CD14-positive monocyte (primary cell): ENCODE measurements at regions not wholly inside any gene's neighbourhood (a gene's known extent, or its start where the extent isn't known, plus 50 kb on each side); places are given as distances from the start of the nearest gene placed in this dataset.

ENCODE experiments used
- DNase-seq, 3 donors: peaks; one replicate each; pipeline ENCODE4 v3.0.0-alpha.2; 2011 to 2022
- H2AFZ ChIP-seq: 2 replicates; pipeline ENCODE4 v1.6.0; 2012; ENCODE audit warnings: mild to moderate bottlenecking, low read depth, low read length, inconsistent platforms; ENCODE audit not compliant: insufficient read depth, poor library complexity, severe bottlenecking
- H3K27ac ChIP-seq, 2 donors: 1 replicate in 1 of 2; 2 replicates in 1 of 2; pipeline ENCODE4 v1.5.1; 2012 to 2013; ENCODE audit warnings: low read length in 2 of 2, control low read depth in 1 of 2, inconsistent platforms in 1 of 2, low read depth in 1 of 2, mild to moderate bottlenecking in 1 of 2
- H3K27me3 ChIP-seq, 2 donors: one replicate each; pipeline versions ENCODE4 v1.6.0 to v1.6.1; 2011 to 2013; ENCODE audit warnings: low read length in 2 of 2; ENCODE audit not compliant: control insufficient read depth in 2 of 2, insufficient read depth in 2 of 2
- H3K36me3 ChIP-seq, 2 donors: replicated peaks in 1 of 2; 1 replicate in 1 of 2; 2 replicates in 1 of 2; pipeline versions ENCODE4 v1.5.1 to v1.6.1; 2012 to 2013; ENCODE audit warnings: low read length in 2 of 2, control low read depth in 1 of 2, inconsistent platforms in 1 of 2, mild to moderate bottlenecking in 1 of 2; ENCODE audit not compliant: insufficient read depth in 2 of 2, control insufficient read depth in 1 of 2
- H3K4me1 ChIP-seq, 2 donors: 1 replicate in 1 of 2; 2 replicates in 1 of 2; pipeline versions ENCODE4 v1.5.1 to v1.6.1; 2012 to 2013; ENCODE audit warnings: low read length in 2 of 2, control low read depth in 1 of 2, inconsistent platforms in 1 of 2, mild to moderate bottlenecking in 1 of 2, moderate library complexity in 1 of 2; ENCODE audit not compliant: insufficient read depth in 2 of 2, control insufficient read depth in 1 of 2
- H3K4me2 ChIP-seq: replicated peaks from 2 replicates; pipeline ENCODE3; 2012; ENCODE audit warnings: low read length, moderate library complexity, mild to moderate bottlenecking; ENCODE audit not compliant: poor library complexity, severe bottlenecking; ENCODE audit errors: extremely low read depth
- H3K4me3 ChIP-seq, 3 experiments: fragments of 200-600 bp in 1 of 3; sonication (generic) in 1 of 3; replicated peaks in 1 of 3; 1 replicate in 2 of 3; 2 replicates in 1 of 3; pipeline ENCODE4 v1.5.1; 2011 to 2013; ENCODE audit warnings: low read length in 3 of 3, mild to moderate bottlenecking in 3 of 3, control low read depth in 2 of 3, low read depth in 2 of 3, inconsistent platforms in 1 of 3, moderate library complexity in 1 of 3
- H3K79me2 ChIP-seq: 2 replicates; pipeline ENCODE4 v1.6.0; 2012; ENCODE audit warnings: mild to moderate bottlenecking, control low read depth, inconsistent platforms, low read length, moderate library complexity; ENCODE audit not compliant: insufficient read depth
- H3K9ac ChIP-seq: 2 replicates; pipeline ENCODE4 v1.6.0; 2017; ENCODE audit warnings: low read length, mild to moderate bottlenecking; ENCODE audit not compliant: insufficient read depth, poor library complexity, severe bottlenecking
- H3K9me3 ChIP-seq, 2 donors: replicated peaks in 1 of 2; 1 replicate in 1 of 2; 2 replicates in 1 of 2; pipeline versions ENCODE4 v1.5.1 to v1.6.1; 2012 to 2013; ENCODE audit warnings: low read length in 2 of 2, control low read depth in 1 of 2; ENCODE audit not compliant: control insufficient read depth in 1 of 2, insufficient read depth in 1 of 2
- H4K20me1 ChIP-seq: 2 replicates; pipeline ENCODE4 v1.6.0; 2012; ENCODE audit warnings: mild to moderate bottlenecking, low read length, control low read depth, moderate library complexity; ENCODE audit not compliant: insufficient read depth
- H3K27ac Mint-ChIP-seq, 7 donors: one replicate each; pipeline ENCODE4 v1.8.0; 2020; ENCODE audit warnings: mild to moderate bottlenecking in 7 of 7, mixed read lengths in 7 of 7, moderate library complexity in 6 of 7, inconsistent platforms in 2 of 7
- H3K27me3 Mint-ChIP-seq, 3 donors: one replicate each; pipeline ENCODE4 v1.8.0; 2021 to 2022; ENCODE audit warnings: low read depth in 3 of 3, mild to moderate bottlenecking in 3 of 3, mixed read lengths in 3 of 3, moderate library complexity in 3 of 3, inconsistent platforms in 1 of 3
- H3K36me3 Mint-ChIP-seq, 2 donors: one replicate each; pipeline ENCODE4 v1.8.0; 2020; ENCODE audit warnings: mixed read lengths in 2 of 2, inconsistent platforms in 1 of 2, mild to moderate bottlenecking in 1 of 2
- H3K4me1 Mint-ChIP-seq: one replicate; pipeline ENCODE4 v1.8.0; 2020; ENCODE audit warnings: mild to moderate bottlenecking, mixed read lengths
- H3K4me3 Mint-ChIP-seq, 2 donors: one replicate each; pipeline ENCODE4 v1.8.0; 2020; ENCODE audit warnings: mild to moderate bottlenecking in 2 of 2, mixed read lengths in 2 of 2, moderate library complexity in 1 of 2
- H3K9me3 Mint-ChIP-seq, 7 donors: one replicate each; pipeline ENCODE4 v1.8.0; 2020 to 2022; ENCODE audit warnings: mixed read lengths in 7 of 7, mild to moderate bottlenecking in 6 of 7, moderate library complexity in 6 of 7, inconsistent platforms in 2 of 7
- CTCF ChIP-seq: fragments of 200-600 bp; IDR thresholded peaks from one replicate; pipeline ENCODE4 v1.8.0; 2022; ENCODE audit warnings: antibody characterized with exemption, mild to moderate bottlenecking
- WGBS: methylation state at CpG from one replicate; pipeline ENCODE4 v1.1.5; 2013; ENCODE audit warnings: missing lambda C conversion rate; ENCODE audit not compliant: insufficient coverage; 5-methylcytosine and 5-hydroxymethylcytosine counted together
- intact Hi-C, 2 donors: fragments of 100-400 bp; cut with micrococcal nuclease; formaldehyde crosslinking; loops; one replicate each; pipeline versions ENCODE4 v1.15.0 to v1.15.1; 2023

DNA sequence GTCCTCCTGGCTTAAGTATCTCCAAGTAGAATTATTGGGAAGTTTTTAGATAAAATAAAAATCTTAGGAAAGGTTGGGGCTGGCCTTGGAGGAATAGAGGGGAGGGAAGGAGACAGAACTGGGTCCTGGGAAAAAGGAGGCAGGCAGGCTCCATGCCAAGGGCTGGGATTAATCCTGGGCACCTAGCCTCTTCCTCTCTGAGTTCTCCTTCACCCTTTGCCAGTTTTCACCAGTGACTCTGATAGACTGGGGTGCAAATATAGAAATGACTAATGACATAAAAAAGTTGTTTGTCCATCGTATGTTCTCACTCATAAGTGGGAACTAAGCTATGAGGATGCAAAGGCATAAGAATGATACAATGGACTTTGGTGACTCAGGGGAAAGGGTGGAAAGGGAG lies 81.9 kb downstream of the RMI1 start:
- WGBS: 91% methylated on average over 1 of the region's 1 CpG
- H3K27ac ChIP-seq: no peak overlapping the region
- peaks cover 3 to 6% (median 5%) of the 10 kb centered on the region in 3 donors for H3K27me3 Mint-ChIP-seq
- DNase-seq: no peak
- H4K20me1 ChIP-seq: no peaks in the 10 kb centered on the region
- H3K4me1 ChIP-seq: no peaks in the 10 kb centered on the region
- no peaks in the 10 kb centered on the region for H3K9me3 ChIP-seq
- no peak overlapping the region for H3K9ac ChIP-seq
- no peak overlapping the region for H3K27ac Mint-ChIP-seq
- no peaks in the 10 kb centered on the region for H3K79me2 ChIP-seq
- intact Hi-C loops: no loop called here
- no peak overlapping the region for H3K4me3 Mint-ChIP-seq
- no peaks in the 10 kb centered on the region for H3K4me1 Mint-ChIP-seq
- no peak overlapping the region for H3K4me3 ChIP-seq
- no peaks in the 10 kb centered on the region for H3K27me3 ChIP-seq
- H3K9me3 Mint-ChIP-seq: peaks cover 0 to 3% (median 0%) of the 10 kb centered on the region in 7 donors
- H3K4me2 ChIP-seq: no peak overlapping the region
- TF ChIP-seq CTCF: no peak
- no peaks in the 10 kb centered on the region for H3K36me3 Mint-ChIP-seq
- H2AFZ ChIP-seq: no peak overlapping the region
- no peaks in the 10 kb centered on the region for H3K36me3 ChIP-seq

- H3K4me3 Mint-ChIP-seq: no peak overlapping the region
- WGBS: no CpG with 5 or more reads among the region's 2 CpGs
- no peaks in the 10 kb centered on the region for H4K20me1 ChIP-seq
- no peaks in the 10 kb centered on the region for H3K36me3 Mint-ChIP-seq
- no peaks in the 10 kb centered on the region for H3K9me3 ChIP-seq
- H3K27me3 ChIP-seq: no peaks in the 10 kb centered on the region
- H3K36me3 ChIP-seq: no peaks in the 10 kb centered on the region
- H3K27ac Mint-ChIP-seq: no peak overlapping the region
- peaks cover 0 to 5% (median 2%) of the 10 kb centered on the region in 7 donors for H3K9me3 Mint-ChIP-seq
- H3K4me2 ChIP-seq: no peak overlapping the region
- H3K27ac ChIP-seq: no peak overlapping the region
- H3K4me3 ChIP-seq: no peak overlapping the region
- no peaks in the 10 kb centered on the region for H3K4me1 ChIP-seq
- no peak for TF ChIP-seq CTCF
- H3K27me3 Mint-ChIP-seq: peaks cover 0 to 4% (median 2%) of the 10 kb centered on the region in 3 donors
- no peaks in the 10 kb centered on the region for H3K79me2 ChIP-seq
- H3K4me1 Mint-ChIP-seq: no peaks in the 10 kb centered on the region
- no peak for DNase-seq
- intact Hi-C loops: no loop called here
- no peak overlapping the region for H3K9ac ChIP-seq
- H2AFZ ChIP-seq: no peak overlapping the region
Measured at GRCh38 chr9:84067821-84068220, 87.2 kb downstream of the RMI1 start.
